HUES6 (cell line): ENCODE measurements at regions not wholly inside any gene's neighbourhood (a gene's known extent, or its start where the extent isn't known, plus 50 kb on each side); places are given as distances from the start of the nearest gene placed in this dataset.

ENCODE experiments used
- H3K27ac ChIP-seq: 2 replicates; pipeline ENCODE4 v1.7.0; 2013; ENCODE audit warnings: low read depth, mild to moderate bottlenecking, low read length, inconsistent platforms
- H3K27me3 ChIP-seq: 2 replicates; pipeline ENCODE4 v1.6.1; 2013; ENCODE audit warnings: low read length; ENCODE audit not compliant: control insufficient read depth, insufficient read depth
- H3K36me3 ChIP-seq: 2 replicates; pipeline ENCODE4 v1.6.1; 2013; ENCODE audit warnings: low read length; ENCODE audit not compliant: control insufficient read depth, insufficient read depth
- H3K4me1 ChIP-seq: 2 replicates; pipeline ENCODE4 v1.6.1; 2013; ENCODE audit warnings: low read length; ENCODE audit not compliant: control insufficient read depth, insufficient read depth
- H3K4me3 ChIP-seq: 2 replicates; pipeline ENCODE4 v1.5.1; 2013; ENCODE audit warnings: low read depth, low read length
- H3K9ac ChIP-seq: one replicate; pipeline ENCODE4 v1.6.1; 2013; ENCODE audit warnings: mild to moderate bottlenecking, low read length
- H3K9me3 ChIP-seq: 2 replicates; pipeline ENCODE4 v1.6.1; 2013; ENCODE audit warnings: low read depth, low read length; ENCODE audit not compliant: control insufficient read depth, insufficient read depth

GRCh38 chr5:158027806-158028775, 169.1 kb upstream of the CLINT1 start:
- no peak overlapping the region for H3K9ac ChIP-seq
- H3K4me1 ChIP-seq, result peaks cover 11% of the 10 kb centered on the region; the same call in 1 of the 2 replicates
- H3K27me3 ChIP-seq, result no peaks in the 10 kb centered on the region
- H3K27ac ChIP-seq, result no peak overlapping the region
- H3K36me3 ChIP-seq, result no peaks in the 10 kb centered on the region
- H3K4me3 ChIP-seq, result no peak overlapping the region
- no peaks in the 10 kb centered on the region for H3K9me3 ChIP-seq

- no peaks in the 10 kb centered on the region for H3K36me3 ChIP-seq
- H3K4me3 ChIP-seq, result no peak overlapping the region
- no peak overlapping the region for H3K27ac ChIP-seq
- no peaks in the 10 kb centered on the region for H3K27me3 ChIP-seq
- peaks cover 13% of the 10 kb centered on the region; the same call in 1 of the 2 replicates for H3K4me1 ChIP-seq
- no peaks in the 10 kb centered on the region for H3K9me3 ChIP-seq
- no peak overlapping the region for H3K9ac ChIP-seq
Observed at GRCh38 chr5:158026304-158027031, 167.5 kb upstream of the CLINT1 start.

- no peaks in the 10 kb centered on the region for H3K27me3 ChIP-seq
- H3K4me3 ChIP-seq, result no peak overlapping the region
- no peaks in the 10 kb centered on the region for H3K36me3 ChIP-seq
- H3K4me1 ChIP-seq, result peaks cover 23% of the 10 kb centered on the region
- H3K9me3 ChIP-seq, result no peaks in the 10 kb centered on the region
- no peak overlapping the region for H3K9ac ChIP-seq
- H3K27ac ChIP-seq, result no peak overlapping the region
Observed at GRCh38 chr5:158023266-158023665, 164.3 kb upstream of the CLINT1 start.

GRCh38 chr5:158022837-158023236, 163.9 kb upstream of the CLINT1 start:
- no peak overlapping the region for H3K27ac ChIP-seq
- H3K9me3 ChIP-seq, result no peaks in the 10 kb centered on the region
- H3K36me3 ChIP-seq, result no peaks in the 10 kb centered on the region
- peaks cover 19% of the 10 kb centered on the region for H3K4me1 ChIP-seq
- H3K4me3 ChIP-seq, result no peak overlapping the region
- H3K9ac ChIP-seq, result no peak overlapping the region
- no peaks in the 10 kb centered on the region for H3K27me3 ChIP-seq

- Histone ChIP-seq H3K27ac (no peak overlapping the region), H3K36me3 (no peaks in the 10 kb centered on the region), H3K9me3 (no peaks in the 10 kb centered on the region), H3K27me3 (no peaks in the 10 kb centered on the region), H3K9ac (no peak overlapping the region), H3K4me3 (no peak overlapping the region), H3K4me1 (peaks cover 14% of the 10 kb centered on the region)
Observed at GRCh38 chr5:158022393-158022792, 163.4 kb upstream of the CLINT1 start.

GRCh38 chr5:158020555-158021418, 161.8 kb upstream of the CLINT1 start:
- H3K4me1 ChIP-seq, result peaks cover 13% of the 10 kb centered on the region
- H3K27me3 ChIP-seq, result no peaks in the 10 kb centered on the region
- no peaks in the 10 kb centered on the region for H3K9me3 ChIP-seq
- H3K36me3 ChIP-seq, result no peaks in the 10 kb centered on the region
- H3K9ac ChIP-seq, result no peak overlapping the region
- H3K27ac ChIP-seq, result no peak overlapping the region
- no peak overlapping the region for H3K4me3 ChIP-seq

GRCh38 chr5:158017469-158017868, 158.5 kb upstream of the CLINT1 start:
- H3K27me3 ChIP-seq, result no peaks in the 10 kb centered on the region
- H3K4me1 ChIP-seq, result peaks cover 29% of the 10 kb centered on the region

GRCh38 chr5:158014372-158014771, 155.4 kb upstream of the CLINT1 start:
- peaks cover 34% of the 10 kb centered on the region for H3K4me1 ChIP-seq
- no peak overlapping the region for H3K4me3 ChIP-seq
- no peaks in the 10 kb centered on the region for H3K36me3 ChIP-seq
- no peaks in the 10 kb centered on the region for H3K9me3 ChIP-seq
- no peak overlapping the region for H3K9ac ChIP-seq
- no peaks in the 10 kb centered on the region for H3K27me3 ChIP-seq
- no peak overlapping the region for H3K27ac ChIP-seq

More at GRCh38 chr5:158017469-158017868, 158.5 kb upstream of the CLINT1 start:
- Histone ChIP-seq H3K4me3 (no peak overlapping the region), H3K9ac (no peak overlapping the region), H3K27ac (no peak overlapping the region), H3K36me3 (no peaks in the 10 kb centered on the region), H3K9me3 (no peaks in the 10 kb centered on the region)

- H3K4me3 ChIP-seq, result peak overlapping the region; percentile 22; the same call in 1 of the 2 replicates
- no peaks in the 10 kb centered on the region for H3K27me3 ChIP-seq
- H3K36me3 ChIP-seq, result no peaks in the 10 kb centered on the region
- H3K27ac ChIP-seq, result peak overlapping the region; percentile 58; the same call in 1 of the 2 replicates
- peak overlapping the region; percentile 22 for H3K9ac ChIP-seq
- peaks cover 34% of the 10 kb centered on the region for H3K4me1 ChIP-seq
- no peaks in the 10 kb centered on the region for H3K9me3 ChIP-seq
Observed at GRCh38 chr5:158013939-158014338, 155.0 kb upstream of the CLINT1 start.

- H3K9ac ChIP-seq, result peak overlapping the region; percentile 42
- no peaks in the 10 kb centered on the region for H3K9me3 ChIP-seq
- no peaks in the 10 kb centered on the region for H3K27me3 ChIP-seq
- peak overlapping the region; percentile 58; the same call in 1 of the 2 replicates for H3K27ac ChIP-seq
- peaks cover 34% of the 10 kb centered on the region for H3K4me1 ChIP-seq
- H3K36me3 ChIP-seq, result no peaks in the 10 kb centered on the region
- H3K4me3 ChIP-seq, result peak overlapping the region; percentile 22
Observed at GRCh38 chr5:158013303-158013702, 154.4 kb upstream of the CLINT1 start.
